ENCODE measurements at regions not wholly inside any gene's neighbourhood (a gene's known extent, or its start where the extent isn't known, plus 50 kb on each side); places are given as distances from the start of the nearest gene placed in this dataset.

GRCh38 chr10:6699336-6699735, 119.3 kb upstream of the PRKCQ start:
- TF ChIP-seq CTCF (IDR thresholded peaks at IDR 0.05) (no peak), POLR2A (IDR thresholded peaks at IDR 0.05) (no peak), EP300 (IDR thresholded peaks at IDR 0.05) (no peak)
